HG03103 (cell line): ENCODE measurements at regions not wholly inside any gene's neighbourhood (a gene's known extent, or its start where the extent isn't known, plus 50 kb on each side); places are given as distances from the start of the nearest gene placed in this dataset.

Experiments
- ATAC-seq: cut with Tn5 transposase; IDR thresholded peaks from one replicate; pipeline ENCODE4 v1.9.1; 2021; ENCODE audit warnings: low read depth; ENCODE audit not compliant: unreplicated experiment

GRCh38 chr9:13615660-13616490 is 336.4 kb upstream of the MPDZ start:
- ATAC-seq, result no peak

GRCh38 chr9:13614060-13614459 is 334.6 kb upstream of the MPDZ start:
- ATAC-seq, result no peak

- no peak for ATAC-seq
These were observed 333.8 kb upstream of the MPDZ start for GRCh38 chr9:13613296-13613695.

- ATAC-seq, result no peak
These were observed 329.0 kb upstream of the MPDZ start for GRCh38 chr9:13608451-13608850.

GRCh38 chr9:13607481-13608441 is 328.3 kb upstream of the MPDZ start:
- ATAC-seq, result no peak

- no peak for ATAC-seq
These were observed 327.1 kb upstream of the MPDZ start for GRCh38 chr9:13606586-13606985.

GRCh38 chr9:13603921-13604320 is 324.4 kb upstream of the MPDZ start:
- no peak for ATAC-seq

- ATAC-seq, result no peak
These were observed 319.2 kb upstream of the MPDZ start for GRCh38 chr9:13598738-13599137.

GRCh38 chr9:13597427-13597826 is 317.9 kb upstream of the MPDZ start:
- no peak for ATAC-seq

- ATAC-seq, result no peak
These were observed 317.5 kb upstream of the MPDZ start for GRCh38 chr9:13597004-13597403.

- ATAC-seq, result no peak
These were observed 317.0 kb upstream of the MPDZ start for GRCh38 chr9:13596383-13596970.

- no peak for ATAC-seq
These were observed 311.5 kb upstream of the MPDZ start for GRCh38 chr9:13590996-13591395.

- no peak for ATAC-seq
These were observed 309.7 kb upstream of the MPDZ start for GRCh38 chr9:13589034-13589737.

- ATAC-seq, result no peak
These were observed 308.9 kb upstream of the MPDZ start for GRCh38 chr9:13588151-13589033.

GRCh38 chr9:13587571-13587970 is 308.1 kb upstream of the MPDZ start:
- ATAC-seq, result no peak

GRCh38 chr9:13586587-13587374 is 307.3 kb upstream of the MPDZ start:
- no peak for ATAC-seq

GRCh38 chr9:13580760-13581159 is 301.3 kb upstream of the MPDZ start:
- no peak for ATAC-seq

- ATAC-seq, result no peak
These were observed 300.6 kb upstream of the MPDZ start for GRCh38 chr9:13580131-13580530.

- no peak for ATAC-seq
These were observed 296.6 kb upstream of the MPDZ start for GRCh38 chr9:13576101-13576500.
